Fibroblast of lung (primary cell): ENCODE measurements at regions not wholly inside any gene's neighbourhood (a gene's known extent, or its start where the extent isn't known, plus 50 kb on each side); places are given as distances from the start of the nearest gene placed in this dataset.

Experiments
- EZH2 ChIP-seq: IDR thresholded peaks from 2 replicates; pipeline ENCODE4 v1.5.1; 2012; ENCODE audit warnings: low read length, control low read depth, mild to moderate bottlenecking; ENCODE audit errors: missing control alignments
- TF ChIP-seq, protein P1 (sequence below), 2 donors: IDR thresholded peaks in 1 of 2; conservative IDR thresholded peaks in 1 of 2; 1 replicate in 1 of 2; 2 replicates in 1 of 2; pipeline ENCODE4 v1.5.1; 2011 to 2012; ENCODE audit warnings: low read length in 2 of 2, control low read depth in 1 of 2, inconsistent platforms in 1 of 2, low read depth in 1 of 2, mild to moderate bottlenecking in 1 of 2

DNA sequence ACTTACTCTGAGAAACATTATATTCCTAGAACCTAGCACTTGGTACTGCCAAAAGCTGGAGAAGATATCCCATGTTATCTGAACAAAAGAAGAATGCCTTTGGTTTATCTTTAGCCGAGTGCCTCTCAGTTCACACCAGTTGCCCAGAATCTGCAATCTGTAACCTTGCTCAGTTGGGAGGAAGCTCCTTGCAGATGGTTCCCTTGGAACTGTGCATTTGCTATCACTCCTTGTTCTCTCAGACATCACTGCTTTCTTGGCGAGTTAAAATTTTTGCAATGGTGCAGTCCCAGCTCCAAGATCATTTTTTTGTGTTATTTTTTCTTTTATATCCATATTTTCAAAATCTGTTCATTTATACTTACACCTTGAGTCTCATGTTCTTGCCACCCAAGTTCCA is 446.5 kb downstream of the KCNJ2 start:
- TF ChIP-seq, protein P1, sequence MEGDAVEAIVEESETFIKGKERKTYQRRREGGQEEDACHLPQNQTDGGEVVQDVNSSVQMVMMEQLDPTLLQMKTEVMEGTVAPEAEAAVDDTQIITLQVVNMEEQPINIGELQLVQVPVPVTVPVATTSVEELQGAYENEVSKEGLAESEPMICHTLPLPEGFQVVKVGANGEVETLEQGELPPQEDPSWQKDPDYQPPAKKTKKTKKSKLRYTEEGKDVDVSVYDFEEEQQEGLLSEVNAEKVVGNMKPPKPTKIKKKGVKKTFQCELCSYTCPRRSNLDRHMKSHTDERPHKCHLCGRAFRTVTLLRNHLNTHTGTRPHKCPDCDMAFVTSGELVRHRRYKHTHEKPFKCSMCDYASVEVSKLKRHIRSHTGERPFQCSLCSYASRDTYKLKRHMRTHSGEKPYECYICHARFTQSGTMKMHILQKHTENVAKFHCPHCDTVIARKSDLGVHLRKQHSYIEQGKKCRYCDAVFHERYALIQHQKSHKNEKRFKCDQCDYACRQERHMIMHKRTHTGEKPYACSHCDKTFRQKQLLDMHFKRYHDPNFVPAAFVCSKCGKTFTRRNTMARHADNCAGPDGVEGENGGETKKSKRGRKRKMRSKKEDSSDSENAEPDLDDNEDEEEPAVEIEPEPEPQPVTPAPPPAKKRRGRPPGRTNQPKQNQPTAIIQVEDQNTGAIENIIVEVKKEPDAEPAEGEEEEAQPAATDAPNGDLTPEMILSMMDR (conservative IDR thresholded peaks at IDR 0.05 in 1 of 2, IDR thresholded peaks at IDR 0.05 in 1 of 2; ENCODE audit: low read depth in 1 of 2, low read length in 2 of 2) = no peak
- no peak for TF ChIP-seq EZH2
